IMR-90 (cell line): ENCODE measurements at regions not wholly inside any gene's neighbourhood (a gene's known extent, or its start where the extent isn't known, plus 50 kb on each side); places are given as distances from the start of the nearest gene placed in this dataset.

Source experiments
- ATAC-seq: fragments of 200-7000 bp; cut with Tn5 transposase; 2 replicates; pipeline ENCODE4 v1.9.1; 2020; ENCODE audit warnings: low read depth, mild to moderate bottlenecking, moderate library complexity
- BruUV-seq: library from RNA; stranded (reverse); fragments of 400-500 nt; replicated peaks from 2 replicates; lab custom pipeline; 2021; lab: Mats Ljungman, UMichigan
- CTCF ChIA-PET: fragments of 300-600 bp; formaldehyde crosslinking; extraction: SDS; loops from one replicate; lab custom pipeline; 2021; ENCODE audit warnings: antibody characterized with exemption; lab: Yijun Ruan, JAX
- POLR2A ChIA-PET: fragments of 300-600 bp; sonication (Branson Sonifier 250); formaldehyde crosslinking; loops from one replicate; lab custom pipeline; 2022; ENCODE audit warnings: antibody characterized with exemption; ENCODE audit not compliant: unreplicated experiment; lab: Charles Lee
- DNase-seq: peaks from one replicate; pipeline ENCODE4 v3.0.0; 2013
- H2AFZ ChIP-seq: replicated peaks from 2 replicates; pipeline ENCODE3; 2013; ENCODE audit warnings: low read length, mild to moderate bottlenecking; ENCODE audit not compliant: poor library complexity
- H2AK5ac ChIP-seq: 2 replicates; pipeline ENCODE4 v1.6.1; 2013; ENCODE audit warnings: low read depth, low read length, inconsistent platforms
- H2AK9ac ChIP-seq: replicated peaks from 2 replicates; pipeline ENCODE3; 2013; ENCODE audit warnings: mild to moderate bottlenecking, low read depth, low read length, moderate library complexity; ENCODE audit not compliant: poor library complexity
- H2BK120ac ChIP-seq: 2 replicates; pipeline ENCODE4 v1.6.1; 2013; ENCODE audit warnings: low read depth, low read length, inconsistent platforms
- H2BK15ac ChIP-seq: 3 replicates; pipeline ENCODE4 v1.6.1; 2013; ENCODE audit warnings: low read depth, low read length, inconsistent platforms
- H2BK20ac ChIP-seq: 2 replicates; pipeline ENCODE4 v1.6.1; 2013; ENCODE audit warnings: low read depth, mild to moderate bottlenecking, inconsistent platforms, low read length, moderate library complexity
- H2BK5ac ChIP-seq: 2 replicates; pipeline ENCODE4 v1.6.1; 2013; ENCODE audit warnings: mild to moderate bottlenecking, low read depth, low read length, inconsistent platforms; ENCODE audit not compliant: poor library complexity, severe bottlenecking
- H3K14ac ChIP-seq: replicated peaks from 2 replicates; pipeline ENCODE4 v1.6.1; 2013; ENCODE audit warnings: low read depth, low read length, inconsistent platforms
- H3K18ac ChIP-seq: 2 replicates; pipeline ENCODE4 v1.6.1; 2013; ENCODE audit warnings: low read depth, low read length, control low read depth
- H3K23ac ChIP-seq: 2 replicates; pipeline ENCODE4 v1.6.1; 2013; ENCODE audit warnings: low read depth, low read length, inconsistent platforms
- H3K27ac ChIP-seq: 2 replicates; pipeline ENCODE4 v1.5.1; 2013; ENCODE audit warnings: mild to moderate bottlenecking, control low read depth, low read length; ENCODE audit not compliant: insufficient read depth
- H3K27me3 ChIP-seq: 2 replicates; pipeline ENCODE4 v1.6.1; 2013; ENCODE audit warnings: low read length; ENCODE audit not compliant: control insufficient read depth, insufficient read depth
- H3K36me3 ChIP-seq: 2 replicates; pipeline ENCODE4 v1.6.1; 2013; ENCODE audit warnings: low read length, mixed read lengths; ENCODE audit not compliant: control insufficient read depth, insufficient read depth
- H3K4ac ChIP-seq: 2 replicates; pipeline ENCODE4 v1.6.1; 2013; ENCODE audit warnings: low read depth, low read length, inconsistent platforms
- H3K4me1 ChIP-seq: 2 replicates; pipeline ENCODE4 v1.6.1; 2013; ENCODE audit warnings: low read length, mixed read lengths; ENCODE audit not compliant: control insufficient read depth, insufficient read depth
- H3K4me2 ChIP-seq: 2 replicates; pipeline ENCODE4 v1.6.1; 2013; ENCODE audit warnings: low read depth, mild to moderate bottlenecking, control low read depth, low read length, moderate library complexity
- H3K4me3 ChIP-seq: 2 replicates; pipeline ENCODE4 v1.5.1; 2013; ENCODE audit warnings: low read depth, mild to moderate bottlenecking, control low read depth, low read length, moderate library complexity; ENCODE audit not compliant: insufficient read depth
- H3K56ac ChIP-seq: 2 replicates; pipeline ENCODE4 v1.6.1; 2013; ENCODE audit warnings: low read length, inconsistent platforms; ENCODE audit not compliant: insufficient read depth; ENCODE audit errors: extremely low read depth
- H3K79me1 ChIP-seq, 2 experiments: 2 replicates each; pipeline ENCODE4 v1.6.1; 2013; ENCODE audit warnings: low read length in 2 of 2, inconsistent platforms in 1 of 2, low read depth in 1 of 2
- H3K9ac ChIP-seq: 2 replicates; pipeline ENCODE4 v1.6.1; 2013; ENCODE audit warnings: low read depth, low read length, control low read depth
- H3K9me1 ChIP-seq: 2 replicates; pipeline ENCODE4 v1.6.1; 2013; ENCODE audit warnings: low read length, inconsistent platforms; ENCODE audit not compliant: insufficient read depth
- H3K9me3 ChIP-seq: 2 replicates; pipeline ENCODE4 v1.6.1; 2013; ENCODE audit warnings: low read length; ENCODE audit not compliant: control insufficient read depth, insufficient read depth
- H4K20me1 ChIP-seq: 2 replicates; pipeline ENCODE4 v1.6.1; 2013; ENCODE audit warnings: low read length, inconsistent platforms; ENCODE audit not compliant: insufficient read depth
- H4K5ac ChIP-seq: 2 replicates; pipeline ENCODE4 v1.6.1; 2013; ENCODE audit warnings: mild to moderate bottlenecking, low read depth, low read length, control low read depth
- H4K8ac ChIP-seq, 2 experiments: 2 replicates each; pipeline ENCODE4 v1.6.1; 2013; ENCODE audit warnings: low read depth in 2 of 2, low read length in 2 of 2, control low read depth in 1 of 2, inconsistent platforms in 1 of 2
- H4K91ac ChIP-seq: 2 replicates; pipeline ENCODE4 v1.6.1; 2013; ENCODE audit warnings: low read depth, low read length, inconsistent platforms; ENCODE audit not compliant: insufficient read depth
- BHLHE40 ChIP-seq: fragments of 150-350 bp; IDR thresholded peaks from 2 replicates; pipeline ENCODE4 v1.6.1; 2016; ENCODE audit warnings: mild to moderate bottlenecking, low read depth, low read length
- CEBPB ChIP-seq: IDR thresholded peaks from 2 replicates; pipeline ENCODE4 v1.6.1; 2012; ENCODE audit warnings: low read depth, low read length, improper control_type of control experiment
- CHD1 ChIP-seq: IDR thresholded peaks from 2 replicates; pipeline ENCODE4 v1.6.1; 2012; ENCODE audit warnings: low read depth, low read length, improper control_type of control experiment
- CTCF ChIP-seq: conservative IDR thresholded peaks from 2 replicates; pipeline ENCODE4 v1.5.1; 2012; ENCODE audit warnings: mild to moderate bottlenecking, low read depth, low read length, improper control_type of control experiment
- ELK1 ChIP-seq: fragments of 150-350 bp; IDR thresholded peaks from 2 replicates; pipeline ENCODE4 v1.6.1; 2016; ENCODE audit warnings: low read depth, mild to moderate bottlenecking, low read length, moderate library complexity, borderline replicate concordance
- FOS ChIP-seq: fragments of 150-350 bp; IDR thresholded peaks from 2 replicates; pipeline ENCODE4 v1.6.1; 2016; ENCODE audit warnings: low read depth, low read length
- MAFK ChIP-seq: IDR thresholded peaks from 2 replicates; pipeline ENCODE4 v1.6.1; 2012; ENCODE audit warnings: low read depth, low read length, improper control_type of control experiment
- MAZ ChIP-seq: IDR thresholded peaks from 2 replicates; pipeline ENCODE4 v1.6.1; 2012; ENCODE audit warnings: low read depth, mild to moderate bottlenecking, low read length, improper control_type of control experiment, moderate library complexity, borderline replicate concordance
- MXI1 ChIP-seq: IDR thresholded peaks from 2 replicates; pipeline ENCODE4 v1.6.1; 2012; ENCODE audit warnings: low read depth, mild to moderate bottlenecking, low read length, moderate library complexity, borderline replicate concordance
- NFE2L2 ChIP-seq: fragments of 150-350 bp; IDR thresholded peaks from 2 replicates; pipeline ENCODE4 v1.6.1; 2016; ENCODE audit warnings: low read depth, mild to moderate bottlenecking, low read length
- POLR2A ChIP-seq: IDR thresholded peaks from 2 replicates; pipeline ENCODE4 v1.6.1; 2012; ENCODE audit warnings: mild to moderate bottlenecking, low read depth, low read length
- RAD21 ChIP-seq: IDR thresholded peaks from 2 replicates; pipeline ENCODE4 v1.6.1; 2012; ENCODE audit warnings: low read length, improper control_type of control experiment
- RCOR1 ChIP-seq: IDR thresholded peaks from 2 replicates; pipeline ENCODE4 v1.6.1; 2012; ENCODE audit warnings: mild to moderate bottlenecking, low read length, improper control_type of control experiment; ENCODE audit not compliant: insufficient replicate concordance
- RFX5 ChIP-seq: IDR thresholded peaks from 2 replicates; pipeline ENCODE4 v1.8.0; 2012; ENCODE audit warnings: low read depth, mild to moderate bottlenecking, low read length, moderate library complexity
- SMC3 ChIP-seq: fragments of 150-350 bp; IDR thresholded peaks from 2 replicates; pipeline ENCODE4 v1.6.1; 2016; ENCODE audit warnings: low read depth, mild to moderate bottlenecking, antibody characterized with exemption, low read length, moderate library complexity
- USF2 ChIP-seq: fragments of 150-350 bp; IDR thresholded peaks from 2 replicates; pipeline ENCODE4 v1.6.1; 2017; ENCODE audit warnings: mild to moderate bottlenecking, antibody characterized with exemption, low read length, low read depth
- WGBS, 2 experiments: methylation state at CpG; one replicate each; pipeline versions ENCODE4 v1.1.5 to v1.1.7; 2013; ENCODE audit warnings: missing lambda C conversion rate in 2 of 2; ENCODE audit not compliant: insufficient read length in 1 of 2; ENCODE audit errors: extremely low coverage in 2 of 2; 5-methylcytosine and 5-hydroxymethylcytosine counted together
- dilution Hi-C: fragments of 300-500 bp; cut with HindIII; formaldehyde crosslinking; loops from one replicate; pipeline ENCODE4 v1.14.3; 2018; ENCODE audit warnings: low sequenced_read_pairs; ENCODE audit not compliant: unreplicated experiment
- in situ Hi-C: fragments of 300-500 bp; cut with MboI; formaldehyde crosslinking; loops from 3 replicates; pipeline ENCODE4 v1.14.3; 2019; ENCODE audit warnings: low sequenced_read_pairs, inconsistent platforms, mixed read lengths
- intact Hi-C: fragments of 100-400 bp; cut with micrococcal nuclease; formaldehyde crosslinking; loops from 2 replicates; pipeline ENCODE4 v1.10.0; 2022

- Histone ChIP-seq H3K36me3 (no peaks in the 10 kb centered on the region), H3K9me1 (no peaks in the 10 kb centered on the region), H3K27ac (no peak overlapping the region), H2BK15ac (no peak overlapping the region), H3K4ac (no peak overlapping the region), H3K14ac (no peak overlapping the region), H2BK20ac (no peak overlapping the region), H2BK120ac (no peak overlapping the region), H3K9ac (no peak overlapping the region), H3K9me3 (no peaks in the 10 kb centered on the region), H2AK9ac (no peak overlapping the region), H4K5ac (no peak overlapping the region), H3K4me1 (no peaks in the 10 kb centered on the region), H4K8ac (no peak overlapping the region), H2AK5ac (no peak overlapping the region), H3K27me3 (no peaks in the 10 kb centered on the region), H3K18ac (no peak overlapping the region), H3K56ac (no peak overlapping the region), H4K91ac (no peak overlapping the region), H3K4me3 (no peak overlapping the region), H2AFZ (no peak overlapping the region), H3K4me2 (no peak overlapping the region), H3K23ac (no peak overlapping the region), H4K20me1 (no peaks in the 10 kb centered on the region), H3K79me1 (no peaks in the 10 kb centered on the region), H2BK5ac (no peak overlapping the region)
- intact Hi-C loops, result no loop called here
- ChIA-PET CTCF (interaction anchor here (1.0 kb wide), 1 partner anchor 10 kb away, joined by 3 read pairs; no protein-coding TSS in a partner anchor), POLR2A (no interaction called here)
- in situ Hi-C loops, result loop anchor here (25.0 kb wide), 1 partner anchor 832 kb away; no protein-coding TSS in a partner anchor
- no CpG with 5 or more reads among the region's 1 CpG for WGBS, 2 experiments
- no TSS peak for BruUV-seq
- no peak for DNase-seq
- dilution Hi-C loops, result no loop called here
- TF ChIP-seq SMC3 (no peak), FOS (no peak), MXI1 (no peak), MAZ (no peak), USF2 (no peak), RFX5 (no peak), BHLHE40 (no peak), RAD21 (no peak), NFE2L2 (no peak), ELK1 (no peak), RCOR1 (no peak), CHD1 (no peak), MAFK (no peak), CEBPB (no peak), CTCF (no peak), POLR2A (no peak)
- ATAC-seq, result no peak
Measured at GRCh38 chr3:174419216-174419615, 439.9 kb upstream of the NAALADL2 start.
